K562 (cell line): ENCODE measurements at regions not wholly inside any gene's neighbourhood (a gene's known extent, or its start where the extent isn't known, plus 50 kb on each side); places are given as distances from the start of the nearest gene placed in this dataset.

Source experiments
- ATAC-seq: fragments of 200-7000 bp; cut with Tn5 transposase; 3 replicates; pipeline ENCODE4 v1.9.1; 2020; ENCODE audit warnings: moderate library complexity
- BruUV-seq: library from RNA; stranded (reverse); fragments of 400-500 nt; replicated peaks from 2 replicates; lab custom pipeline; 2021; lab: Mats Ljungman, UMichigan
- CTCF ChIA-PET: fragments of 300-600 bp; formaldehyde crosslinking; extraction: SDS; loops from one replicate; lab custom pipeline; 2021; ENCODE audit warnings: low intra/inter-chr PET ratio; lab: Yijun Ruan, JAX
- POLR2A ChIA-PET: fragments of 300-600, 350-650 bp; sonication (Branson Sonifier 250); formaldehyde crosslinking; extraction: SDS; loops from one replicate; lab custom pipeline; 2021; ENCODE audit warnings: antibody characterized with exemption, inconsistent platforms; lab: Yijun Ruan, JAX
- DNase-seq, 4 experiments: peaks; one replicate each; pipeline versions ENCODE4 v3.0.0 to v3.0.0-alpha.2; 2011 to 2018; ENCODE audit warnings: low spot score in 3 of 4, mixed read lengths in 3 of 4; ENCODE audit errors: extremely low read depth in 1 of 4
- FAIRE-seq: peaks from 2 replicates; lab custom pipeline; 2011; peaks lifted over from hg19 to GRCh38; lab: Jason Lieb, UNC
- H2AFZ ChIP-seq: 2 replicates; pipeline ENCODE4 v1.6.0; 2011; ENCODE audit warnings: low read depth, low read length, control low read depth, inconsistent platforms
- H3K27ac ChIP-seq: fragments of 200-600 bp; 3 replicates; pipeline ENCODE4 v1.8.0; 2011; ENCODE audit warnings: low read depth, mild to moderate bottlenecking, control low read depth, inconsistent platforms, low read length, moderate library complexity, mixed read lengths; ENCODE audit errors: extremely low read depth
- H3K27me3 ChIP-seq, 2 experiments: fragments of 300-600 bp in 1 of 2; 2 replicates in 1 of 2; 3 replicates in 1 of 2; pipeline versions ENCODE4 v1.6.0 to v1.8.0; 2011; ENCODE audit warnings: inconsistent platforms in 2 of 2, low read length in 2 of 2, mild to moderate bottlenecking in 1 of 2, mixed read lengths in 1 of 2, moderate library complexity in 1 of 2; ENCODE audit not compliant: control insufficient read depth in 2 of 2, insufficient read depth in 2 of 2
- H3K36me3 ChIP-seq: fragments of 300-600 bp; 3 replicates; pipeline ENCODE4 v1.8.0; 2011; ENCODE audit warnings: mild to moderate bottlenecking, low read length, inconsistent platforms; ENCODE audit not compliant: control insufficient read depth, insufficient read depth
- H3K4me1 ChIP-seq, 2 experiments: fragments of 200-600 bp in 1 of 2; replicated peaks in 1 of 2; 2 replicates in 1 of 2; 3 replicates in 1 of 2; pipeline versions ENCODE4 v1.5.1 to v1.8.0; 2011; ENCODE audit warnings: inconsistent platforms in 2 of 2, low read length in 2 of 2, mild to moderate bottlenecking in 1 of 2, mixed read lengths in 1 of 2, moderate library complexity in 1 of 2; ENCODE audit not compliant: control insufficient read depth in 2 of 2, insufficient read depth in 2 of 2
- H3K4me2 ChIP-seq: 2 replicates; pipeline ENCODE4 v1.6.1; 2011; ENCODE audit warnings: low read length, control low read depth, inconsistent platforms, mixed read lengths; ENCODE audit not compliant: insufficient read depth
- H3K4me3 ChIP-seq: fragments of 200-600 bp; sonication (generic), shearing (Covaris generic); 2 replicates; pipeline ENCODE4 v1.5.1; 2016; ENCODE audit warnings: control low read depth, inconsistent platforms
- H3K79me2 ChIP-seq: fragments of 200-600 bp; 3 replicates; pipeline ENCODE4 v1.8.0; 2011; ENCODE audit warnings: low read length, inconsistent platforms; ENCODE audit not compliant: control insufficient read depth, insufficient read depth
- H3K9ac ChIP-seq, 2 experiments: 2 replicates each; pipeline versions ENCODE4 v1.6.0 to v1.6.1; 2011; ENCODE audit warnings: low read depth in 2 of 2, low read length in 2 of 2, control low read depth in 1 of 2, inconsistent platforms in 1 of 2, mild to moderate bottlenecking in 1 of 2, mixed read lengths in 1 of 2; ENCODE audit not compliant: insufficient read depth in 1 of 2
- H3K9me1 ChIP-seq: one replicate; pipeline ENCODE4 v1.6.0; 2011; ENCODE audit warnings: inconsistent platforms, mild to moderate bottlenecking, low read length, moderate library complexity; ENCODE audit not compliant: control insufficient read depth, insufficient read depth
- H3K9me3 ChIP-seq: replicated peaks from 2 replicates; pipeline ENCODE4 v1.5.1; 2011; ENCODE audit warnings: low read depth, low read length, inconsistent platforms; ENCODE audit not compliant: control insufficient read depth, insufficient read depth
- H4K20me1 ChIP-seq: replicated peaks from 2 replicates; pipeline ENCODE4 v1.6.1; 2011; ENCODE audit warnings: low read length, inconsistent platforms, mixed read lengths; ENCODE audit not compliant: control insufficient read depth, insufficient read depth
- FOSL1 ChIP-seq: fragments of 200-800 bp; sonication (Bioruptor generic); conservative IDR thresholded peaks from 2 replicates; pipeline ENCODE4 v1.6.1; 2016; ENCODE audit warnings: missing genetic modification characterization, missing compliant biosample characterization
- HSF4 ChIP-seq: fragments of 250-450 bp; sonication (Bioruptor Pico); IDR thresholded peaks from 2 replicates; pipeline ENCODE4 v2.1.2; 2022; ENCODE audit warnings: mild to moderate bottlenecking, moderate library complexity, borderline replicate concordance
- NELFE ChIP-seq: IDR thresholded peaks from 2 replicates; pipeline ENCODE4 v1.6.1; 2011; ENCODE audit warnings: mild to moderate bottlenecking; ENCODE audit not compliant: insufficient read depth, insufficient read length
- POLR3A ChIP-seq: IDR thresholded peaks from 2 replicates; pipeline ENCODE4 v1.6.1; 2011; ENCODE audit warnings: borderline replicate concordance, mild to moderate bottlenecking, moderate library complexity; ENCODE audit not compliant: insufficient read length, insufficient read depth; ENCODE audit errors: extremely low read depth
- ZBTB17 ChIP-seq: fragments of 450-650 bp; formaldehyde crosslinking; IDR thresholded peaks from 2 replicates; pipeline ENCODE4 v1.4.0; 2020; ENCODE audit warnings: mild to moderate bottlenecking
- ZNF384 ChIP-seq: IDR thresholded peaks from 2 replicates; pipeline ENCODE4 v1.6.1; 2012; ENCODE audit warnings: low read depth, low read length, improper control_type of control experiment
- ZNF41 ChIP-seq: fragments of 250-450 bp; sonication (Bioruptor Pico); conservative IDR thresholded peaks from 2 replicates; pipeline ENCODE4 v1.4.0; 2020; ENCODE audit warnings: mild to moderate bottlenecking
- ZNF589 ChIP-seq: fragments of 200-800 bp; sonication (Bioruptor generic); IDR thresholded peaks from 2 replicates; pipeline ENCODE4 v1.6.1; 2016; ENCODE audit warnings: low read depth, missing genetic modification characterization, missing compliant biosample characterization
- ZNF695 ChIP-seq: fragments of 450-650 bp; formaldehyde crosslinking; IDR thresholded peaks from 2 replicates; pipeline ENCODE4 v1.4.0; 2020; ENCODE audit warnings: mild to moderate bottlenecking, moderate library complexity
- WGBS: fragments of 100-300 bp; shearing (Covaris generic); methylation state at CpG from one replicate; pipeline ENCODE4 v1.1.6; 2016; ENCODE audit warnings: low coverage, mixed read lengths; ENCODE audit not compliant: insufficient coverage; ENCODE audit errors: missing lambda C conversion rate; 5-methylcytosine and 5-hydroxymethylcytosine counted together
- in situ Hi-C: fragments of 300-500 bp; cut with MboI; formaldehyde crosslinking; loops from 4 replicates; pipeline ENCODE4 v1.15.0; 2018; ENCODE audit warnings: inconsistent platforms, mixed read lengths
- intact Hi-C: fragments of 100-400 bp; cut with micrococcal nuclease; formaldehyde crosslinking; loops from 2 replicates; pipeline ENCODE4 v1.14.2; 2022
- TF ChIP-seq, protein P1 (sequence below): fragments of 450-650 bp; IDR thresholded peaks from 2 replicates; pipeline ENCODE4 v1.6.1; 2018; ENCODE audit not compliant: partially characterized antibody
- TF ChIP-seq, protein P2 (sequence below): sonication (generic); formaldehyde crosslinking; IDR thresholded peaks from 2 replicates; pipeline ENCODE4 v1.8.1; 2023; ENCODE audit warnings: mild to moderate bottlenecking, missing genetic modification reagents
- TF ChIP-seq, protein P3 (sequence below): fragments of 150-350 bp; conservative IDR thresholded peaks from 2 replicates; pipeline ENCODE4 v1.6.1; 2014; ENCODE audit warnings: low read length
- TF ChIP-seq, protein P4 (sequence below): fragments of 200-400 bp; formaldehyde crosslinking; IDR thresholded peaks from 2 replicates; pipeline ENCODE4 v1.6.1; 2017; ENCODE audit warnings: mild to moderate bottlenecking, low read depth, low read length, moderate library complexity

DNA sequence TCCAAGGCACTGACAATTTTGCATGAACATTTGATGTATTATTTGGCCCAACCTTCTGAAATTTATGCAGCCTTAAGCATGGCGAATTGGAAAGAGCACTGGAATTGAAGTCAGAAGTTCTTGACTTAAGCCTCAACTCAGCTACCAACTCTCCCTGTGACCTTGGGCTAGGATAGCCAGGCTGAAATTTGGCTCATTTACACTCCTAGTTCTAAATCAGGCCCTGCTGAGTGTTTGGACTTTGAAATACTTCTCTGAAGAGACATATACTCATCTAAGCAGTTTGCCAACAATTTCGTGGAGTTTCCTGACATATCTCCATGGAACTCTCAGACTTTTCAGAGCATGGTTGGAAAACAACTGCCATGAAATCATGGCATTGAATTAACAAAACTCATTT is 489.6 kb upstream of the PIK3C3 start:
- Histone ChIP-seq H2AFZ (no peak overlapping the region), H3K4me1 (no peaks in the 10 kb centered on the region), H3K79me2 (no peaks in the 10 kb centered on the region), H3K27ac (no peak overlapping the region), H3K36me3 (no peaks in the 10 kb centered on the region), H3K4me2 (no peak overlapping the region), H3K4me3 (no peak overlapping the region)
- ChIA-PET CTCF (no interaction called here), POLR2A (interaction anchor here (0.9 kb wide), 1 partner anchor 115 kb away, joined by 3 read pairs; no protein-coding TSS in a partner anchor)
- in situ Hi-C loops: no loop called here
- no peak for FAIRE-seq
- BruUV-seq: no TSS peak
- TF ChIP-seq, protein P1, sequence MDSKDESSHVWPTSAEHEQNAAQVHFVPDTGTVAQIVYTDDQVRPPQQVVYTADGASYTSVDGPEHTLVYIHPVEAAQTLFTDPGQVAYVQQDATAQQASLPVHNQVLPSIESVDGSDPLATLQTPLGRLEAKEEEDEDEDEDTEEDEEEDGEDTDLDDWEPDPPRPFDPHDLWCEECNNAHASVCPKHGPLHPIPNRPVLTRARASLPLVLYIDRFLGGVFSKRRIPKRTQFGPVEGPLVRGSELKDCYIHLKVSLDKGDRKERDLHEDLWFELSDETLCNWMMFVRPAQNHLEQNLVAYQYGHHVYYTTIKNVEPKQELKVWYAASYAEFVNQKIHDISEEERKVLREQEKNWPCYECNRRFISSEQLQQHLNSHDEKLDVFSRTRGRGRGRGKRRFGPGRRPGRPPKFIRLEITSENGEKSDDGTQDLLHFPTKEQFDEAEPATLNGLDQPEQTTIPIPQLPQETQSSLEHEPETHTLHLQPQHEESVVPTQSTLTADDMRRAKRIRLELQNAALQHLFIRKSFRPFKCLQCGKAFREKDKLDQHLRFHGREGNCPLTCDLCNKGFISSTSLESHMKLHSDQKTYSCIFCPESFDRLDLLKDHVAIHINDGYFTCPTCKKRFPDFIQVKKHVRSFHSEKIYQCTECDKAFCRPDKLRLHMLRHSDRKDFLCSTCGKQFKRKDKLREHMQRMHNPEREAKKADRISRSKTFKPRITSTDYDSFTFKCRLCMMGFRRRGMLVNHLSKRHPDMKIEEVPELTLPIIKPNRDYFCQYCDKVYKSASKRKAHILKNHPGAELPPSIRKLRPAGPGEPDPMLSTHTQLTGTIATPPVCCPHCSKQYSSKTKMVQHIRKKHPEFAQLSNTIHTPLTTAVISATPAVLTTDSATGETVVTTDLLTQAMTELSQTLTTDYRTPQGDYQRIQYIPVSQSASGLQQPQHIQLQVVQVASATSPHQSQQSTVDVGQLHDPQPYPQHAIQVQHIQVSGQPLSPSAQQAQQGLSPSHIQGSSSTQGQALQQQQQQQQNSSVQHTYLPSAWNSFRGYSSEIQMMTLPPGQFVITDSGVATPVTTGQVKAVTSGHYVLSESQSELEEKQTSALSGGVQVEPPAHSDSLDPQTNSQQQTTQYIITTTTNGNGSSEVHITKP: no peak
- TF ChIP-seq, protein P2, sequence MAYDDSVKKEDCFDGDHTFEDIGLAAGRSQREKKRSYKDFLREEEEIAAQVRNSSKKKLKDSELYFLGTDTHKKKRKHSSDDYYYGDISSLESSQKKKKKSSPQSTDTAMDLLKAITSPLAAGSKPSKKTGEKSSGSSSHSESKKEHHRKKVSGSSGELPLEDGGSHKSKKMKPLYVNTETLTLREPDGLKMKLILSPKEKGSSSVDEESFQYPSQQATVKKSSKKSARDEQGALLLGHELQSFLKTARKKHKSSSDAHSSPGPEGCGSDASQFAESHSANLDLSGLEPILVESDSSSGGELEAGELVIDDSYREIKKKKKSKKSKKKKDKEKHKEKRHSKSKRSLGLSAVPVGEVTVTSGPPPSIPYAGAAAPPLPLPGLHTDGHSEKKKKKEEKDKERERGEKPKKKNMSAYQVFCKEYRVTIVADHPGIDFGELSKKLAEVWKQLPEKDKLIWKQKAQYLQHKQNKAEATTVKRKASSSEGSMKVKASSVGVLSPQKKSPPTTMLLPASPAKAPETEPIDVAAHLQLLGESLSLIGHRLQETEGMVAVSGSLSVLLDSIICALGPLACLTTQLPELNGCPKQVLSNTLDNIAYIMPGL (CRISPR knock-in tag): no peak
- TF ChIP-seq, protein P3, sequence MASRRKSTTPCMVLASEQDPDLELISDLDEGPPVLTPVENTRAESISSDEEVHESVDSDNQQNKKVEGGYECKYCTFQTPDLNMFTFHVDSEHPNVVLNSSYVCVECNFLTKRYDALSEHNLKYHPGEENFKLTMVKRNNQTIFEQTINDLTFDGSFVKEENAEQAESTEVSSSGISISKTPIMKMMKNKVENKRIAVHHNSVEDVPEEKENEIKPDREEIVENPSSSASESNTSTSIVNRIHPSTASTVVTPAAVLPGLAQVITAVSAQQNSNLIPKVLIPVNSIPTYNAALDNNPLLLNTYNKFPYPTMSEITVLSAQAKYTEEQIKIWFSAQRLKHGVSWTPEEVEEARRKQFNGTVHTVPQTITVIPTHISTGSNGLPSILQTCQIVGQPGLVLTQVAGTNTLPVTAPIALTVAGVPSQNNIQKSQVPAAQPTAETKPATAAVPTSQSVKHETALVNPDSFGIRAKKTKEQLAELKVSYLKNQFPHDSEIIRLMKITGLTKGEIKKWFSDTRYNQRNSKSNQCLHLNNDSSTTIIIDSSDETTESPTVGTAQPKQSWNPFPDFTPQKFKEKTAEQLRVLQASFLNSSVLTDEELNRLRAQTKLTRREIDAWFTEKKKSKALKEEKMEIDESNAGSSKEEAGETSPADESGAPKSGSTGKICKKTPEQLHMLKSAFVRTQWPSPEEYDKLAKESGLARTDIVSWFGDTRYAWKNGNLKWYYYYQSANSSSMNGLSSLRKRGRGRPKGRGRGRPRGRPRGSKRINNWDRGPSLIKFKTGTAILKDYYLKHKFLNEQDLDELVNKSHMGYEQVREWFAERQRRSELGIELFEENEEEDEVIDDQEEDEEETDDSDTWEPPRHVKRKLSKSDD: no peak
- no peak for TF ChIP-seq HSF4
- TF ChIP-seq ZBTB17 (CRISPR knock-in tag): no peak
- TF ChIP-seq NELFE: no peak
- TF ChIP-seq ZNF589 (CRISPR knock-in tag): no peak
- TF ChIP-seq, protein P4, sequence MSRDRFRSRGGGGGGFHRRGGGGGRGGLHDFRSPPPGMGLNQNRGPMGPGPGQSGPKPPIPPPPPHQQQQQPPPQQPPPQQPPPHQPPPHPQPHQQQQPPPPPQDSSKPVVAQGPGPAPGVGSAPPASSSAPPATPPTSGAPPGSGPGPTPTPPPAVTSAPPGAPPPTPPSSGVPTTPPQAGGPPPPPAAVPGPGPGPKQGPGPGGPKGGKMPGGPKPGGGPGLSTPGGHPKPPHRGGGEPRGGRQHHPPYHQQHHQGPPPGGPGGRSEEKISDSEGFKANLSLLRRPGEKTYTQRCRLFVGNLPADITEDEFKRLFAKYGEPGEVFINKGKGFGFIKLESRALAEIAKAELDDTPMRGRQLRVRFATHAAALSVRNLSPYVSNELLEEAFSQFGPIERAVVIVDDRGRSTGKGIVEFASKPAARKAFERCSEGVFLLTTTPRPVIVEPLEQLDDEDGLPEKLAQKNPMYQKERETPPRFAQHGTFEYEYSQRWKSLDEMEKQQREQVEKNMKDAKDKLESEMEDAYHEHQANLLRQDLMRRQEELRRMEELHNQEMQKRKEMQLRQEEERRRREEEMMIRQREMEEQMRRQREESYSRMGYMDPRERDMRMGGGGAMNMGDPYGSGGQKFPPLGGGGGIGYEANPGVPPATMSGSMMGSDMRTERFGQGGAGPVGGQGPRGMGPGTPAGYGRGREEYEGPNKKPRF: no peak
- TF ChIP-seq ZNF41 (CRISPR knock-in tag): no peak
- no peak for TF ChIP-seq ZNF384
- no peak for TF ChIP-seq POLR3A
- TF ChIP-seq ZNF695 (CRISPR knock-in tag): no peak
- TF ChIP-seq FOSL1 (tag): no peak
- TF ChIP-seq, all 486 proteins: peak for 0
- Histone ChIP-seq H3K27me3 (no peaks in the 10 kb centered on the region), H3K9me3 (no peaks in the 10 kb centered on the region; the same call in 1 of the 2 replicates), H3K9ac (no peak overlapping the region), H3K9me1 (no peaks in the 10 kb centered on the region), H4K20me1 (no peaks in the 10 kb centered on the region)
- ATAC-seq: no peak
- no peak for DNase-seq
- 3% methylated on average over 2 of the region's 2 CpGs for WGBS
- intact Hi-C loops: no loop called here
